NB4 (cell line): ENCODE measurements at regions not wholly inside any gene's neighbourhood (a gene's known extent, or its start where the extent isn't known, plus 50 kb on each side); places are given as distances from the start of the nearest gene placed in this dataset.

Experiments used
- MYC ChIP-seq: IDR thresholded peaks from 2 replicates; pipeline ENCODE4 v1.6.1; 2011; ENCODE audit warnings: low read depth, low read length
- POLR2A ChIP-seq: IDR thresholded peaks from 2 replicates; pipeline ENCODE4 v1.6.1; 2011; ENCODE audit warnings: mild to moderate bottlenecking; ENCODE audit not compliant: insufficient read length; ENCODE audit errors: extremely low read depth
- TF ChIP-seq, protein P1 (sequence below): IDR thresholded peaks from one replicate; pipeline ENCODE4 v1.5.1; 2012; ENCODE audit warnings: low read depth, low read length
- TF ChIP-seq, protein P2 (sequence below): IDR thresholded peaks from 2 replicates; pipeline ENCODE4 v1.6.1; 2011; ENCODE audit warnings: low read depth, low read length

DNA sequence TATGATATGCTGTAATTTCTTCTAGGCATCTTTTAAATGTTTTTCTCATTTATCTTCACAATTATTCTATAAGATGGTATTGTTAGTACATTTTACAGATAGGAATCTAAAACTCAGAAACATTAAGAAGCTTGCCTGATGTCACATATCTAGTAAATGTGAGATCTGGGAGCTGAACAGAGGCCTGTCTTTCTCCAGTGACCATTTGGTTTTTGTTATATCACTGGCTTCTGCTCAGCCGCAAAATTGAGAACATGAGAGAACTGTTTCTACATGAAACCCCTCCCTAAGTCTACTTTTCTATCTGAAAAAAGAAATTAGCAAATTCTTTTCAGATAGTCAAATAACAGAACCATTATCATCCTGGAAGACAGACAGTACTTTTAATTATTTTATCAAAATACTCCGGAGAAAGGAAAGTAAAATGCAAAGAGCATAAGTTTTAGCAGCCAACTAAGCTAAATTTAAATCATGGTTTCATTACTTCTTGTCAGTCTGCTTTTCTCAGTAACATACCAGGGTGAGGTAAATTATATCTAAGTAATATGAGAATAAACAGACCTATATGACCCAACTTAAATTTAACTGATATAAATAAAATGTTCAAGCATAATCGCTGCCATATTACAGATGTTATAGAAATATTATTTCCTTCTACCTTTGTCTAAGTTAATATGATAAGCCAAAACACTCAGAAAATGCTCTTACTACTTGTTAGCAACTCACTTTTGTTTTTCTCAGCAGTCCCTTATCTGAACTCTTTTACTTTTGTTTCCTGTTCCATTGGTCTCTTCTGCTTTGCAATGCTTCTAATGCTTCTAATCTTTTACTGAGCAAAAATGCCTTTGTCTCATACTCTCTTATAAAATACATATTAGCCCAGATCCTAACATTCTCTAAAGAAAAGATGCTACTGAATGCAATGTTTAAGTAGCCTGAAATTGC, 68.0 kb upstream of the MBNL1 start:
- TF ChIP-seq, protein P1, sequence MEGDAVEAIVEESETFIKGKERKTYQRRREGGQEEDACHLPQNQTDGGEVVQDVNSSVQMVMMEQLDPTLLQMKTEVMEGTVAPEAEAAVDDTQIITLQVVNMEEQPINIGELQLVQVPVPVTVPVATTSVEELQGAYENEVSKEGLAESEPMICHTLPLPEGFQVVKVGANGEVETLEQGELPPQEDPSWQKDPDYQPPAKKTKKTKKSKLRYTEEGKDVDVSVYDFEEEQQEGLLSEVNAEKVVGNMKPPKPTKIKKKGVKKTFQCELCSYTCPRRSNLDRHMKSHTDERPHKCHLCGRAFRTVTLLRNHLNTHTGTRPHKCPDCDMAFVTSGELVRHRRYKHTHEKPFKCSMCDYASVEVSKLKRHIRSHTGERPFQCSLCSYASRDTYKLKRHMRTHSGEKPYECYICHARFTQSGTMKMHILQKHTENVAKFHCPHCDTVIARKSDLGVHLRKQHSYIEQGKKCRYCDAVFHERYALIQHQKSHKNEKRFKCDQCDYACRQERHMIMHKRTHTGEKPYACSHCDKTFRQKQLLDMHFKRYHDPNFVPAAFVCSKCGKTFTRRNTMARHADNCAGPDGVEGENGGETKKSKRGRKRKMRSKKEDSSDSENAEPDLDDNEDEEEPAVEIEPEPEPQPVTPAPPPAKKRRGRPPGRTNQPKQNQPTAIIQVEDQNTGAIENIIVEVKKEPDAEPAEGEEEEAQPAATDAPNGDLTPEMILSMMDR, result no peak
- TF ChIP-seq POLR2A (no peak), MYC (no peak)
- TF ChIP-seq, protein P2, sequence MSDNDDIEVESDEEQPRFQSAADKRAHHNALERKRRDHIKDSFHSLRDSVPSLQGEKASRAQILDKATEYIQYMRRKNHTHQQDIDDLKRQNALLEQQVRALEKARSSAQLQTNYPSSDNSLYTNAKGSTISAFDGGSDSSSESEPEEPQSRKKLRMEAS, result no peak
